ENCODE measurements at regions not wholly inside any gene's neighbourhood (a gene's known extent, or its start where the extent isn't known, plus 50 kb on each side); places are given as distances from the start of the nearest gene placed in this dataset.

GRCh38 chr4:158001756-158002155 lies 171.1 kb downstream of the GASK1B start:
- Mint-ChIP-seq H3K27me3 (ENCODE audit: insufficient read depth, low read depth, poor library complexity) (peaks cover 6% of the 10 kb centered on the region), H3K27ac (no peak overlapping the region), H3K4me1 (no peaks in the 10 kb centered on the region), H3K4me3 (no peak overlapping the region), H3K36me3 (ENCODE audit: low read depth) (no peaks in the 10 kb centered on the region), H3K9me3 (no peaks in the 10 kb centered on the region)
- Histone ChIP-seq H3K4me3 (no peak overlapping the region), H2AFZ (no peak overlapping the region), H4K20me1 (replicated peaks; ENCODE audit: insufficient read depth) (no peaks in the 10 kb centered on the region), H3K27ac (ENCODE audit: low read depth) (no peak overlapping the region), H3K9me2 (ENCODE audit: insufficient read depth) (no peaks in the 10 kb centered on the region), H3K4me2 (no peak overlapping the region), H3F3A (replicated peaks; ENCODE audit: low read depth) (no peaks in the 10 kb centered on the region), H3K79me2 (replicated peaks; ENCODE audit: insufficient read depth) (no peaks in the 10 kb centered on the region), H3K4me1 (ENCODE audit: insufficient read depth) (no peaks in the 10 kb centered on the region), H3K27me3 (ENCODE audit: insufficient read depth) (no peaks in the 10 kb centered on the region), H3K36me3 (ENCODE audit: insufficient read depth) (no peaks in the 10 kb centered on the region)
- DNase-seq (ENCODE audit: low spot score): no peak
- ATAC-seq: no peak
- TF ChIP-seq ETS1 (IDR thresholded peaks at IDR 0.05) (no peak), POLR2AphosphoS5 (IDR thresholded peaks at IDR 0.05; ENCODE audit: low read depth) (no peak), CTCF (conservative IDR thresholded peaks at IDR 0.05; ENCODE audit: low read depth in 2 of 2) (no peak)

- no peak overlapping the region for H3K4me2 ChIP-seq
- no peaks in the 10 kb centered on the region for H3K79me2 ChIP-seq (replicated peaks; ENCODE audit: insufficient read depth)
- no peaks in the 10 kb centered on the region for H3K4me1 ChIP-seq (ENCODE audit: insufficient read depth)
- Mint-ChIP-seq H3K27ac (no peak overlapping the region), H3K9me3 (no peaks in the 10 kb centered on the region), H3K4me1 (peaks cover 2% of the 10 kb centered on the region; the same call in 1 of the 3 replicates), H3K4me3 (no peak overlapping the region), H3K27me3 (ENCODE audit: insufficient read depth, low read depth, poor library complexity) (peaks cover 2% of the 10 kb centered on the region), H3K36me3 (ENCODE audit: low read depth) (no peaks in the 10 kb centered on the region)
- H4K20me1 ChIP-seq (replicated peaks; ENCODE audit: insufficient read depth): no peaks in the 10 kb centered on the region
- H3K4me3 ChIP-seq: no peak overlapping the region
- no peak overlapping the region for H2AFZ ChIP-seq
- no peaks in the 10 kb centered on the region for H3F3A ChIP-seq (replicated peaks; ENCODE audit: low read depth)
- no peak for TF ChIP-seq NANOG (IDR thresholded peaks at IDR 0.05; ENCODE audit: borderline replicate concordance)
- no peak for TF ChIP-seq STAT1 (IDR thresholded peaks at IDR 0.05; ENCODE audit: unreplicated experiment)
- no peak for TF ChIP-seq ZNF114 (CRISPR knock-in tag; IDR thresholded peaks at IDR 0.05)
- TF ChIP-seq CREB1 (CRISPR knock-in tag; IDR thresholded peaks at IDR 0.05; ENCODE audit: low read depth): no peak
- TF ChIP-seq ETS1 (IDR thresholded peaks at IDR 0.05): no peak
- no peak for TF ChIP-seq EZH2 (IDR thresholded peaks at IDR 0.05; ENCODE audit: low read depth, unreplicated experiment)
- no peak for TF ChIP-seq ZNF331 (CRISPR knock-in tag; IDR thresholded peaks at IDR 0.05; ENCODE audit: low read depth)
- TF ChIP-seq POLR2AphosphoS5 (IDR thresholded peaks at IDR 0.05; ENCODE audit: low read depth): no peak
- no peak for TF ChIP-seq CTCF (conservative IDR thresholded peaks at IDR 0.05; ENCODE audit: low read depth in 2 of 2)
- no peak for TF ChIP-seq EZH2phosphoT487 (IDR thresholded peaks at IDR 0.05; ENCODE audit: unreplicated experiment)
- TF ChIP-seq REST (IDR thresholded peaks at IDR 0.05; ENCODE audit: unreplicated experiment): no peak
- TF ChIP-seq JUNB (IDR thresholded peaks at IDR 0.05; ENCODE audit: unreplicated experiment): no peak
- H3K9me2 ChIP-seq (ENCODE audit: insufficient read depth): no peaks in the 10 kb centered on the region
- H3K36me3 ChIP-seq (ENCODE audit: insufficient read depth): no peaks in the 10 kb centered on the region
- no peak overlapping the region for H3K27ac ChIP-seq (ENCODE audit: low read depth)
- H3K27me3 ChIP-seq (ENCODE audit: insufficient read depth): no peaks in the 10 kb centered on the region
- no peak for DNase-seq (ENCODE audit: low spot score)
- no peak for ATAC-seq
These were observed 173.1 kb downstream of the GASK1B start for GRCh38 chr4:157999723-158000122.
